SK-N-MC (cell line): ENCODE measurements at regions not wholly inside any gene's neighbourhood (a gene's known extent, or its start where the extent isn't known, plus 50 kb on each side); places are given as distances from the start of the nearest gene placed in this dataset.

ENCODE experiments used
- EZH2 ChIP-seq: fragments of 200-600 bp; sonication (generic); IDR thresholded peaks from one replicate; pipeline ENCODE4 v1.6.1; 2017; ENCODE audit warnings: antibody characterized with exemption
- POLR2AphosphoS5 ChIP-seq: IDR thresholded peaks from 2 replicates; pipeline ENCODE4 v1.6.1; 2012; ENCODE audit warnings: mild to moderate bottlenecking, low read depth, low read length, borderline replicate concordance

- TF ChIP-seq POLR2AphosphoS5: no peak
- TF ChIP-seq EZH2: no peak
These were observed 200.2 kb downstream of the SPRY2 start for GRCh38 chr13:80140685-80141084.
